Endothelial cell of umbilical vein (primary cell): ENCODE measurements at regions not wholly inside any gene's neighbourhood (a gene's known extent, or its start where the extent isn't known, plus 50 kb on each side); places are given as distances from the start of the nearest gene placed in this dataset.

Source experiments
- BruUV-seq: library from RNA; stranded (reverse); fragments of 400-500 nt; replicated peaks from 2 replicates; lab custom pipeline; 2021; lab: Mats Ljungman, UMichigan
- CTCF ChIA-PET: fragments of 300-600, 350-600 bp; sonication (Branson Sonifier 250); formaldehyde crosslinking; loops from one replicate; lab custom pipeline; 2021; ENCODE audit warnings: antibody characterized with exemption, inconsistent platforms; lab: Charles Lee
- POLR2A ChIA-PET: fragments of 300-600, 350-600 bp; sonication (Branson Sonifier 250); formaldehyde crosslinking; loops from one replicate; lab custom pipeline; 2021; ENCODE audit warnings: antibody characterized with exemption, inconsistent platforms; lab: Charles Lee
- DNase-seq: peaks from one replicate; pipeline ENCODE4 v3.0.0-alpha.2; 2011; ENCODE audit warnings: low read depth, low spot score
- FAIRE-seq: peaks from 2 replicates; lab custom pipeline; 2011; peaks lifted over from hg19 to GRCh38; lab: Jason Lieb, UNC
- H2AFZ ChIP-seq: 2 replicates; pipeline ENCODE4 v1.6.0; 2012; ENCODE audit warnings: low read depth, low read length, control low read depth, inconsistent platforms
- H3K27ac ChIP-seq: 2 replicates; pipeline ENCODE4 v1.5.1; 2011; ENCODE audit warnings: low read depth, mild to moderate bottlenecking, control low read depth, low read length, moderate library complexity; ENCODE audit not compliant: insufficient read depth
- H3K27me3 ChIP-seq, 2 experiments: 2 replicates each; pipeline versions ENCODE4 v1.6.0 to v1.6.1; 2011; ENCODE audit warnings: low read length in 2 of 2, mixed read lengths in 1 of 2; ENCODE audit not compliant: control insufficient read depth in 2 of 2, insufficient read depth in 2 of 2
- H3K36me3 ChIP-seq, 2 experiments: 2 replicates in 1 of 2; 3 replicates in 1 of 2; pipeline ENCODE4 v1.5.1; 2011; ENCODE audit warnings: low read length in 2 of 2, mild to moderate bottlenecking in 1 of 2, moderate library complexity in 1 of 2; ENCODE audit not compliant: control insufficient read depth in 2 of 2, insufficient read depth in 2 of 2; ENCODE audit errors: extremely low read depth in 1 of 2
- H3K4me1 ChIP-seq: 3 replicates; pipeline ENCODE4 v1.5.1; 2011; ENCODE audit warnings: mild to moderate bottlenecking, low read length; ENCODE audit not compliant: control insufficient read depth, insufficient read depth; ENCODE audit errors: extremely low read depth
- H3K4me2 ChIP-seq: 2 replicates; pipeline ENCODE4 v1.6.1; 2011; ENCODE audit warnings: low read length, control low read depth, mixed read lengths; ENCODE audit not compliant: insufficient read depth
- H3K4me3 ChIP-seq, 3 experiments: fragments of 200-600 bp in 1 of 3; sonication (generic), shearing (Covaris generic) in 1 of 3; replicated peaks in 1 of 3; 2 replicates each; pipeline ENCODE4 v1.5.1; 2011 to 2016; ENCODE audit warnings: control low read depth in 3 of 3, low read length in 3 of 3, mild to moderate bottlenecking in 2 of 3, inconsistent platforms in 1 of 3, low read depth in 1 of 3, moderate library complexity in 1 of 3; ENCODE audit not compliant: insufficient read depth in 1 of 3
- H3K79me2 ChIP-seq: 2 replicates; pipeline ENCODE4 v1.6.0; 2012; ENCODE audit warnings: low read length, inconsistent platforms; ENCODE audit not compliant: control insufficient read depth, insufficient read depth
- H3K9ac ChIP-seq: replicated peaks from 2 replicates; pipeline ENCODE3; 2011; ENCODE audit warnings: low read length, control low read depth; ENCODE audit not compliant: insufficient read depth; ENCODE audit errors: extremely low read depth
- H3K9me1 ChIP-seq: replicated peaks from 3 replicates; pipeline ENCODE4 v1.6.0; 2011; ENCODE audit warnings: mild to moderate bottlenecking, low read length; ENCODE audit not compliant: control insufficient read depth, insufficient read depth; ENCODE audit errors: extremely low read depth
- H3K9me3 ChIP-seq: replicated peaks from 2 replicates; pipeline ENCODE4 v1.5.1; 2012; ENCODE audit warnings: low read length, inconsistent platforms; ENCODE audit not compliant: control insufficient read depth, insufficient read depth
- H4K20me1 ChIP-seq: replicated peaks from 2 replicates; pipeline ENCODE3; 2011; ENCODE audit warnings: mild to moderate bottlenecking, low read length; ENCODE audit not compliant: control insufficient read depth, insufficient read depth; ENCODE audit errors: extremely low read depth
- EZH2 ChIP-seq: IDR thresholded peaks from 2 replicates; pipeline ENCODE4 v1.6.1; 2012; ENCODE audit warnings: borderline replicate concordance, low read depth, mild to moderate bottlenecking, moderate library complexity, low read length, inconsistent platforms; ENCODE audit not compliant: severe bottlenecking
- FOS ChIP-seq: IDR thresholded peaks from 2 replicates; pipeline ENCODE4 v1.6.1; 2011; ENCODE audit warnings: mild to moderate bottlenecking, low read length, moderate library complexity, borderline replicate concordance; ENCODE audit not compliant: insufficient read depth
- GATA2 ChIP-seq: IDR thresholded peaks from 2 replicates; pipeline ENCODE4 v1.7.0; 2011; ENCODE audit warnings: low read depth, mild to moderate bottlenecking, moderate library complexity, mixed read lengths, low read length; ENCODE audit not compliant: insufficient read length, insufficient read depth
- JUN ChIP-seq: IDR thresholded peaks from 2 replicates; pipeline ENCODE4 v1.6.1; 2011; ENCODE audit warnings: borderline replicate concordance, low read depth; ENCODE audit not compliant: insufficient read length, insufficient read depth
- MYC ChIP-seq: IDR thresholded peaks from one replicate; pipeline ENCODE4 v1.6.1; 2011; ENCODE audit warnings: mild to moderate bottlenecking, low read depth, low read length
- POLR2A ChIP-seq: IDR thresholded peaks from 2 replicates; pipeline ENCODE4 v1.6.1; 2012; ENCODE audit warnings: low read depth, mild to moderate bottlenecking, control low read depth, low read length
- POLR2AphosphoS5 ChIP-seq: IDR thresholded peaks from 2 replicates; pipeline ENCODE4 v1.6.1; 2012; ENCODE audit warnings: low read depth, mild to moderate bottlenecking, control low read depth, low read length, moderate library complexity; ENCODE audit not compliant: insufficient read depth
- dilution Hi-C: fragments of 300-500 bp; cut with MboI; formaldehyde crosslinking; loops from one replicate; pipeline ENCODE4 v1.15.0; 2019; ENCODE audit warnings: low sequenced_read_pairs; ENCODE audit not compliant: extremely low pct_ligation_motif_present
- intact Hi-C: fragments of 100-400 bp; cut with micrococcal nuclease; formaldehyde crosslinking; loops from one replicate; pipeline ENCODE4 v1.10.0; 2022
- TF ChIP-seq, protein P1 (sequence below): IDR thresholded peaks from 2 replicates; pipeline ENCODE4 v1.6.1; 2011; ENCODE audit not compliant: insufficient read depth, insufficient read length
- TF ChIP-seq, protein P2 (sequence below), 2 donors: IDR thresholded peaks; 1 replicate in 1 of 2; 2 replicates in 1 of 2; pipeline ENCODE4 v1.5.1; 2011; ENCODE audit warnings: low read length in 2 of 2, mild to moderate bottlenecking in 2 of 2, moderate library complexity in 2 of 2, control low read depth in 1 of 2, inconsistent platforms in 1 of 2, low read depth in 1 of 2; ENCODE audit not compliant: insufficient read depth in 1 of 2; ENCODE audit errors: extremely low read depth in 1 of 2

- dilution Hi-C loops (no loop called here), intact Hi-C loops (no loop called here)
- Histone ChIP-seq H3K9me3 (no peaks in the 10 kb centered on the region), H3K9ac (no peak overlapping the region), H3K36me3 (no peaks in the 10 kb centered on the region), H3K27me3 (no peaks in the 10 kb centered on the region), H3K4me1 (no peaks in the 10 kb centered on the region), H4K20me1 (no peaks in the 10 kb centered on the region), H3K79me2 (no peaks in the 10 kb centered on the region), H3K27ac (no peak overlapping the region), H2AFZ (no peak overlapping the region), H3K9me1 (no peaks in the 10 kb centered on the region), H3K4me2 (no peak overlapping the region), H3K4me3 (no peak overlapping the region)
- ChIA-PET CTCF (no interaction called here), POLR2A (no interaction called here)
- DNase-seq (no peak), FAIRE-seq (no peak)
- no TSS peak for BruUV-seq
- TF ChIP-seq, protein P1, sequence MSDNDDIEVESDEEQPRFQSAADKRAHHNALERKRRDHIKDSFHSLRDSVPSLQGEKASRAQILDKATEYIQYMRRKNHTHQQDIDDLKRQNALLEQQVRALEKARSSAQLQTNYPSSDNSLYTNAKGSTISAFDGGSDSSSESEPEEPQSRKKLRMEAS = no peak
- TF ChIP-seq, protein P2, sequence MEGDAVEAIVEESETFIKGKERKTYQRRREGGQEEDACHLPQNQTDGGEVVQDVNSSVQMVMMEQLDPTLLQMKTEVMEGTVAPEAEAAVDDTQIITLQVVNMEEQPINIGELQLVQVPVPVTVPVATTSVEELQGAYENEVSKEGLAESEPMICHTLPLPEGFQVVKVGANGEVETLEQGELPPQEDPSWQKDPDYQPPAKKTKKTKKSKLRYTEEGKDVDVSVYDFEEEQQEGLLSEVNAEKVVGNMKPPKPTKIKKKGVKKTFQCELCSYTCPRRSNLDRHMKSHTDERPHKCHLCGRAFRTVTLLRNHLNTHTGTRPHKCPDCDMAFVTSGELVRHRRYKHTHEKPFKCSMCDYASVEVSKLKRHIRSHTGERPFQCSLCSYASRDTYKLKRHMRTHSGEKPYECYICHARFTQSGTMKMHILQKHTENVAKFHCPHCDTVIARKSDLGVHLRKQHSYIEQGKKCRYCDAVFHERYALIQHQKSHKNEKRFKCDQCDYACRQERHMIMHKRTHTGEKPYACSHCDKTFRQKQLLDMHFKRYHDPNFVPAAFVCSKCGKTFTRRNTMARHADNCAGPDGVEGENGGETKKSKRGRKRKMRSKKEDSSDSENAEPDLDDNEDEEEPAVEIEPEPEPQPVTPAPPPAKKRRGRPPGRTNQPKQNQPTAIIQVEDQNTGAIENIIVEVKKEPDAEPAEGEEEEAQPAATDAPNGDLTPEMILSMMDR (IDR thresholded peaks at IDR 0.05; ENCODE audit: extremely low read depth in 1 of 2, insufficient read depth in 1 of 2, low read depth in 1 of 2, low read length in 2 of 2) = no peak
- TF ChIP-seq POLR2AphosphoS5 (no peak), EZH2 (no peak), GATA2 (no peak), POLR2A (no peak), MYC (no peak), FOS (no peak), JUN (no peak)
These were observed 184.6 kb downstream of the LMO4 start for GRCh38 chr1:87513255-87513654.
